ENCODE measurements at regions not wholly inside any gene's neighbourhood (a gene's known extent, or its start where the extent isn't known, plus 50 kb on each side); places are given as distances from the start of the nearest gene placed in this dataset.
A peak's percentile ranks its signal among the peaks of the same experiment; 100 is the strongest.

DNA sequence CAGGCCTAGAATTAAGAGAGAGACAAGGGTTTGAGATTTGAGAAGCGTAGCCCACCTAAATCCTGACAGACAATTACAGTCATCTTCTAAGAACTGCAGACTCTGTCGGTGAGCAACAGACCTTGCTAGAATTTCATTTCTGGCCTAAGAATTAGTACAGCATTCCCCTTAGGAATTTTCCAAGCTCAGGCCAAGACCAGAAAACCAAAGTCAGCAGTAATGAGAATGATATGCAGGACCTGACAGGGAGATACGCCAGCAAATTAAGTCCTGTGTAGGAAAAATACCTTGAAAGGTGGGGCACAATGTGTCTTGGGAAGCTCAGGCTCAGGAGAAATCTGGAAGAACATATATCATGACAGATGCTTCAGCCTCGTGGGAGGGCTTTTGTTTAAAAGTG is 52.7 kb upstream of the HERPUD2 start:
- Histone ChIP-seq H3K4me1 (ENCODE audit: control insufficient read depth, insufficient read depth, low read length) (peaks cover 17% of the 10 kb centered on the region), H3K36me3 (ENCODE audit: control insufficient read depth, insufficient read depth, low read length, severe bottlenecking) (no peaks in the 10 kb centered on the region), H3K9me3 (ENCODE audit: control insufficient read depth, low read length) (no peaks in the 10 kb centered on the region), H3K27me3 (replicated peaks; ENCODE audit: control insufficient read depth, insufficient read depth, low read length) (no peaks in the 10 kb centered on the region), H3K4me3 (ENCODE audit: low read length) (no peak overlapping the region), H3K9ac (ENCODE audit: low read length) (no peak overlapping the region)
- no peak for DNase-seq (ENCODE audit: low read depth)

DNA sequence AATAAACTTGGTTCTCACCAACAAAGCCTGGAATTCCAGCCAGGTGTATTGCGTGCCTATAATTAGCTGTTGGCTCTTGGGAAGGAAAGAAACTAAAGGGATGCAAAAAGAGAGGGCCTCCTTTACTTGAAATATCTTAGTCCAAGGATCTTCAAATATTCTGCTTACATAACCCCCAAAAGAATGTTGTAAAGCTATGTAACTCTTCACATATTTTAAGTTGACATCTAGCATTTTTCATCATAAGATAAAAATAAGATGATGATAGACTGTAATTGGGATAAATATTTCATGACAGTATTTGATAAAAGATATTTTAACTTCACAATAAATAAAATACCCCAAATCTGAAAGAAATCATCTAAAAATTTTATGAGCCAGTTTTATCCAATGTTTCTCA is 52.5 kb upstream of the SEPTIN7 start:
- peak; percentile 43 for DNase-seq (ENCODE audit: low read depth)
- peaks cover 17% of the 10 kb centered on the region for H3K4me1 ChIP-seq (ENCODE audit: control insufficient read depth, insufficient read depth, low read length)
- no peak overlapping the region for H3K4me3 ChIP-seq (ENCODE audit: low read length)

DNA sequence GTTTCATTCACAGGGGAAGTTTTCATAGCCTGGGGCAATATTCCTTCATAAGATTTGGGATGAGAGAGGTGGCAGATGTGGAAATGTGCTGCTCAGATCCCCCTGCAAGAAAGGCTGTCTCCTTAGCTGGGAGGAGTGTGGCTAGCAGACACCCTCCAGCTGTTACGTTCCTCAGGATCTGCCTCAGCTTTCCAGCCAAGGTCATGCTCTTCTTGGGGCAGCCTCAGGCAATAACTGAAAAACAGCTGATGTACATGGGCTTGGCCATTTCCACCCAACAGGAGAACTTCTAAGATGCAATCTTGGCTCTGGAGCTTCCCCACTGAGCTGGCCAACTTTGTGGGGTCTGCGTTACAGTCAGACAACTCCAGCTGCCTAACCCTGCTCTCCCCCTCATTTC is 51.3 kb upstream of the SEPTIN7 start:
- no peak overlapping the region for H3K4me3 ChIP-seq (ENCODE audit: low read length)
- no peaks in the 10 kb centered on the region for H3K9me3 ChIP-seq (ENCODE audit: control insufficient read depth, low read length)
- no peaks in the 10 kb centered on the region for H3K27me3 ChIP-seq (replicated peaks; ENCODE audit: control insufficient read depth, insufficient read depth, low read length)
- peaks cover 27% of the 10 kb centered on the region for H3K4me1 ChIP-seq (ENCODE audit: control insufficient read depth, insufficient read depth, low read length)
- H3K9ac ChIP-seq (ENCODE audit: low read length): no peak overlapping the region
- no peaks in the 10 kb centered on the region for H3K36me3 ChIP-seq (ENCODE audit: control insufficient read depth, insufficient read depth, low read length, severe bottlenecking)
- DNase-seq (ENCODE audit: low read depth): peak; percentile 72

More for the DNA sequence above, 52.5 kb upstream of the SEPTIN7 start:
- H3K9me3 ChIP-seq (ENCODE audit: control insufficient read depth, low read length): no peaks in the 10 kb centered on the region
- H3K27me3 ChIP-seq (replicated peaks; ENCODE audit: control insufficient read depth, insufficient read depth, low read length): no peaks in the 10 kb centered on the region
- no peak overlapping the region for H3K9ac ChIP-seq (ENCODE audit: low read length)
- H3K36me3 ChIP-seq (ENCODE audit: control insufficient read depth, insufficient read depth, low read length, severe bottlenecking): no peaks in the 10 kb centered on the region

Measured in adipocyte (in vitro differentiated cells).